PC-9 (cell line): ENCODE measurements at regions not wholly inside any gene's neighbourhood (a gene's known extent, or its start where the extent isn't known, plus 50 kb on each side); places are given as distances from the start of the nearest gene placed in this dataset.

Experiments used
- BruUV-seq: library from RNA; stranded (reverse); fragments of 400-500 nt; replicated peaks from 2 replicates; lab custom pipeline; 2021; lab: Mats Ljungman, UMichigan
- CTCF ChIA-PET: fragments of 300-600 bp; sonication (Branson Sonifier 250); formaldehyde crosslinking; loops from one replicate; lab custom pipeline; 2022; ENCODE audit warnings: antibody characterized with exemption; lab: Charles Lee
- POLR2A ChIA-PET: fragments of 300-600 bp; sonication (Branson Sonifier 250); formaldehyde crosslinking; loops from one replicate; lab custom pipeline; 2022; ENCODE audit warnings: antibody characterized with exemption; ENCODE audit not compliant: unreplicated experiment; lab: Charles Lee
- DNase-seq, 2 experiments: peaks; one replicate each; pipeline versions ENCODE4 v3.0.0 to v3.0.0-alpha.2; 2015 to 2022; ENCODE audit warnings: mixed read lengths in 1 of 2
- H2AFZ ChIP-seq: fragments of 200-600 bp; sonication (generic); 2 replicates; pipeline ENCODE4 v1.8.1; 2017; ENCODE audit warnings: antibody characterized with exemption
- H3F3A ChIP-seq: fragments of 200-600 bp; sonication (generic); 2 replicates; pipeline ENCODE4 v1.8.1; 2017; ENCODE audit warnings: antibody characterized with exemption, mild to moderate bottlenecking, low read depth; ENCODE audit not compliant: insufficient read depth
- H3K27ac ChIP-seq: fragments of 200-600 bp; sonication (generic); 2 replicates; pipeline ENCODE4 v1.6.1; 2016; ENCODE audit warnings: mixed run types
- H3K27me3 ChIP-seq: fragments of 200-600 bp; sonication (generic); 2 replicates; pipeline ENCODE4 v1.6.1; 2016; ENCODE audit warnings: low read depth, mixed run types; ENCODE audit not compliant: insufficient read depth
- H3K36me3 ChIP-seq: fragments of 200-600 bp; sonication (generic); 2 replicates; pipeline ENCODE4 v1.6.1; 2016; ENCODE audit warnings: low read depth, mixed run types
- H3K4me1 ChIP-seq: fragments of 200-600 bp; sonication (generic); replicated peaks from 2 replicates; pipeline ENCODE4 v1.6.1; 2016; ENCODE audit warnings: mixed run types; ENCODE audit not compliant: insufficient read depth
- H3K4me2 ChIP-seq: fragments of 200-600 bp; sonication (generic); 2 replicates; pipeline ENCODE4 v1.6.1; 2017; ENCODE audit warnings: mixed run types
- H3K4me3 ChIP-seq: fragments of 200-600 bp; sonication (generic); 2 replicates; pipeline ENCODE4 v1.6.1; 2016; ENCODE audit warnings: mixed run types
- H3K79me2 ChIP-seq: fragments of 200-600 bp; sonication (generic); 2 replicates; pipeline ENCODE4 v1.6.1; 2017; ENCODE audit warnings: low read depth, mixed run types
- H3K9me2 ChIP-seq: fragments of 200-600 bp; sonication (generic); 2 replicates; pipeline ENCODE4 v1.8.1; 2017; ENCODE audit warnings: mild to moderate bottlenecking; ENCODE audit not compliant: insufficient read depth
- H3K9me3 ChIP-seq: fragments of 200-600 bp; sonication (generic); 2 replicates; pipeline ENCODE4 v1.8.1; 2016; ENCODE audit warnings: low read depth; ENCODE audit not compliant: insufficient read depth
- H4K20me1 ChIP-seq: fragments of 200-600 bp; sonication (generic); 2 replicates; pipeline ENCODE4 v1.8.1; 2017; ENCODE audit not compliant: insufficient read depth
- EZH2 ChIP-seq: fragments of 200-600 bp; sonication (generic); IDR thresholded peaks from 2 replicates; pipeline ENCODE4 v1.8.0; 2017; ENCODE audit warnings: antibody characterized with exemption, low read depth
- intact Hi-C: fragments of 100-400 bp; cut with micrococcal nuclease; formaldehyde crosslinking; loops from one replicate; pipeline ENCODE4 v1.10.0; 2022; ENCODE audit not compliant: unreplicated experiment
- TF ChIP-seq, protein P1 (sequence below): fragments of 200-600 bp; sonication (generic); conservative IDR thresholded peaks from 2 replicates; pipeline ENCODE4 v1.6.1; 2017; ENCODE audit warnings: mixed run types, antibody characterized with exemption, mild to moderate bottlenecking, moderate library complexity

DNA sequence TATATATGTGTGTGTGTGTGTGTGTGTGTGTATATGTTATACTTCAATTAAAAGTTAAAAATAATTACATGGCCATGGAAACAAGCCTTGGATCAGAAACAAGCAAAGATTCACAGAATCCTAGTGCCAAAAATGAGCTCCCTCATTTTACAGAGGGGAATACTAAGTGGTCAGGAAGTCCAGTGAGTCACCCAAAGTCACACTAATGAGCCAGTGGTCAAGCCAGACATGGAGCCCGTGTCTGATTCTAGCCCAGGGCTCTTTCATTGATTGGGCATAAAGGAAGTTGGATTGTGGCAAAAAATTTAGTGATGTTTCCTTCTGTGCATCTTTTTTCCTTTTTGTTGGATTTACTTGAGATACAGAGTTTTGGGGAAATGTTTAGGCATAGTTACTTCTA, 152.5 kb upstream of the NPHP3 start:
- H3K4me2 ChIP-seq = no peak overlapping the region
- no peaks in the 10 kb centered on the region for H3K27me3 ChIP-seq
- CTCF ChIA-PET = no interaction called here
- H3K9me3 ChIP-seq = no peaks in the 10 kb centered on the region
- no peaks in the 10 kb centered on the region for H3K79me2 ChIP-seq
- no peaks in the 10 kb centered on the region for H3F3A ChIP-seq
- H3K9me2 ChIP-seq = no peaks in the 10 kb centered on the region
- DNase-seq = no peak
- POLR2A ChIA-PET = no interaction called here
- intact Hi-C loops = no loop called here
- no peaks in the 10 kb centered on the region for H3K4me1 ChIP-seq
- no peak overlapping the region for H3K4me3 ChIP-seq
- no peaks in the 10 kb centered on the region for H3K36me3 ChIP-seq
- H4K20me1 ChIP-seq = no peaks in the 10 kb centered on the region
- BruUV-seq = no TSS peak
- no peak overlapping the region for H3K27ac ChIP-seq
- H2AFZ ChIP-seq = no peak overlapping the region
- TF ChIP-seq EZH2 = no peak
- TF ChIP-seq, protein P1, sequence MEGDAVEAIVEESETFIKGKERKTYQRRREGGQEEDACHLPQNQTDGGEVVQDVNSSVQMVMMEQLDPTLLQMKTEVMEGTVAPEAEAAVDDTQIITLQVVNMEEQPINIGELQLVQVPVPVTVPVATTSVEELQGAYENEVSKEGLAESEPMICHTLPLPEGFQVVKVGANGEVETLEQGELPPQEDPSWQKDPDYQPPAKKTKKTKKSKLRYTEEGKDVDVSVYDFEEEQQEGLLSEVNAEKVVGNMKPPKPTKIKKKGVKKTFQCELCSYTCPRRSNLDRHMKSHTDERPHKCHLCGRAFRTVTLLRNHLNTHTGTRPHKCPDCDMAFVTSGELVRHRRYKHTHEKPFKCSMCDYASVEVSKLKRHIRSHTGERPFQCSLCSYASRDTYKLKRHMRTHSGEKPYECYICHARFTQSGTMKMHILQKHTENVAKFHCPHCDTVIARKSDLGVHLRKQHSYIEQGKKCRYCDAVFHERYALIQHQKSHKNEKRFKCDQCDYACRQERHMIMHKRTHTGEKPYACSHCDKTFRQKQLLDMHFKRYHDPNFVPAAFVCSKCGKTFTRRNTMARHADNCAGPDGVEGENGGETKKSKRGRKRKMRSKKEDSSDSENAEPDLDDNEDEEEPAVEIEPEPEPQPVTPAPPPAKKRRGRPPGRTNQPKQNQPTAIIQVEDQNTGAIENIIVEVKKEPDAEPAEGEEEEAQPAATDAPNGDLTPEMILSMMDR = no peak

DNA sequence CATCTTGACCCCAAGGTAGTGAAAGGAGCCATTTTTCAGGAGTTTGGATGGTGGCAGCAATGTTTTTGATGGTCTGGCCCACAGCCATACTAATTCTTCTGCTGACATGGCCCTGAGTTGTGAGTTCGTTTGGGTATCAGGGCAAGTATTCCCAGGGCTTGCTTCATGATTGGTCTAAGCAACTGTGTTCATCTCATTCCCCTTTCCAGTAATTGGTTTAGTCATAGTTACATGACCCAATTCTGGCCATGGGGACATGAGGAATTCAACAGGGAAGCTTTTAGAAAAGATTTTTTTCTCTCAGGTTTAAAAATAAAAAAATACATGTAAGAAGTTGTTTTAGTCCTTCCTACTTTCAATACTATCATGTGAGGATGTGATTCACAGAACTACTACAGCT, 150.5 kb upstream of the NPHP3 start:
- Histone ChIP-seq H3K36me3 (no peaks in the 10 kb centered on the region), H4K20me1 (no peaks in the 10 kb centered on the region), H3K27me3 (no peaks in the 10 kb centered on the region), H3K27ac (no peak overlapping the region), H3K4me3 (no peak overlapping the region), H3F3A (no peaks in the 10 kb centered on the region), H2AFZ (no peak overlapping the region), H3K9me2 (no peaks in the 10 kb centered on the region), H3K4me1 (no peaks in the 10 kb centered on the region), H3K9me3 (no peaks in the 10 kb centered on the region), H3K4me2 (no peak overlapping the region), H3K79me2 (no peaks in the 10 kb centered on the region)
- TF ChIP-seq, protein P1 = no peak
- TF ChIP-seq EZH2 = no peak
- no TSS peak for BruUV-seq
- intact Hi-C loops = no loop called here
- ChIA-PET POLR2A (no interaction called here), CTCF (no interaction called here)
- no peak for DNase-seq

DNA sequence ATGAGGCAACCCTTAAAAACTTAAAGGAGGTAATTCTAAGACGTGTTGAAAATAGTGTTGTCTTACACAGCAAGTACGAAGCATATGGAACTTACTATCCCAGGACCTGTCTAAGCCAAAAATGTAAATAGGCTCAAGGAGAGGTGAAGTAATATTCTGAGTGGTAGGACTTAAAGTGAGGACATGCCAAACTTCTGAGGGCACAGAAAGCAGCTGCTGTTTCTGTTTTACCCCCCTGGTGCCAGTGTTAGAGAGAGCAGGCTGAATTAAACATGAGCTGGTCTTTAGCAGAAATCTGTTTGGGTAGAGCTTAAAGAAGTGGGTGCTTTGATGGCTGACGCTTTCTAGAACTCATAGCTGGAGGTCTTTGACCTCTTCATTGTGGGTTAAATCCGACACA, 149.7 kb upstream of the NPHP3 start:
- no peaks in the 10 kb centered on the region for H3K9me2 ChIP-seq
- H3K4me2 ChIP-seq = no peak overlapping the region
- H3K9me3 ChIP-seq = no peaks in the 10 kb centered on the region
- no peak for TF ChIP-seq EZH2
- TF ChIP-seq, protein P1 = no peak
- ChIA-PET POLR2A (no interaction called here), CTCF (no interaction called here)
- no peak overlapping the region for H2AFZ ChIP-seq
- BruUV-seq = no TSS peak
- H3K27me3 ChIP-seq = no peaks in the 10 kb centered on the region
- H3K27ac ChIP-seq = no peak overlapping the region
- H3K79me2 ChIP-seq = no peaks in the 10 kb centered on the region
- H3K36me3 ChIP-seq = no peaks in the 10 kb centered on the region
- no peaks in the 10 kb centered on the region for H3F3A ChIP-seq
- no peak for DNase-seq
- no peaks in the 10 kb centered on the region for H3K4me1 ChIP-seq
- H4K20me1 ChIP-seq = no peaks in the 10 kb centered on the region
- no peak overlapping the region for H3K4me3 ChIP-seq
- intact Hi-C loops = no loop called here
